ENCODE measurements at regions not wholly inside any gene's neighbourhood (a gene's known extent, or its start where the extent isn't known, plus 50 kb on each side); places are given as distances from the start of the nearest gene placed in this dataset.

DNA sequence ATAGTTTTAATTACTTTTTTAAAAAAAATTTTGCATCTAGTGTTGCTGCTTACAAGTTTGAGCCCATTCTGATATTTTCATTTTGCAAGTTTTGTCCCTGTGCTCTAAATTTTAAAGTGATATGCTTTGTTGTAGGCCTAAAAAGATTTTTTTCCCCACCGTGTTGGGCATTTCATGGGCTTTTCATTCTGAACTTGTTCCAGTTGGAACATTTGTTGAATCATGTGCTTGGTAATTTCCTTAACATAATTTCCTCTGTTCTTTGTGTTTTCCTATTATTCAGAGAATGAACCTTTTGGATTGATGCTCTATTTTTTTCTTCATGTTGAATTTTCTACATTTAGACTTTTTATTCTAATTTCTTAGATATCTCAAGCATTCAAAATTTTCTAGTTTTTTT, 206.4 kb upstream of the SPRY2 start:
- ChIA-PET POLR2A (no interaction called here), CTCF (no interaction called here)
- TF ChIP-seq FOXK2 (IDR thresholded peaks at IDR 0.05): no peak
- no peak for TF ChIP-seq NFRKB (IDR thresholded peaks at IDR 0.05)
- no peak for TF ChIP-seq BHLHE40 (IDR thresholded peaks at IDR 0.05; ENCODE audit: borderline replicate concordance)
- no peak for TF ChIP-seq HDGF (IDR thresholded peaks at IDR 0.05; ENCODE audit: borderline replicate concordance)
- no peak for TF ChIP-seq LEF1 (IDR thresholded peaks at IDR 0.05; ENCODE audit: borderline replicate concordance)
- no peak for TF ChIP-seq TARDBP (IDR thresholded peaks at IDR 0.05)
- TF ChIP-seq ELF4 (IDR thresholded peaks at IDR 0.05): no peak

DNA sequence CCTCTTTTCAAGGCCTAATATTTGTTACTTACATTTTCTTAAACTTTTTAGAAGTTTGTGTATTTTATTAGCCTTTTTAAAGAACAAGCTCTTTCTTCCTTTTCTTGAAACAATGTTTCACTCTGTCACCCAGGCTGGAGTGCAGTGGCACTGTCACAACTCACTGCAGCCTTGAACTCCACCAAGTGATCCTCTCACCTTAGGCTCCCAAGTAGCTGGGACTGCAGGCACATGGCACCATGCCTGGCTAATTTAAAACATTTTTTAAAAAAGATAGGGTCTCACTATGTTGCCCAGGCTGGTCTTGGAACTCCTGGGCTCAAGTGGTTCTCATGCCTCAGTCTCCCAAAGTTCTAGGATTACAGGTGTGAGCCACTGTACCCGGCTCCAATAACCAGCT, 192.2 kb upstream of the SPRY2 start:
- TF ChIP-seq ZNF384 (IDR thresholded peaks at IDR 0.05) (no peak), ELF4 (IDR thresholded peaks at IDR 0.05) (no peak), TARDBP (IDR thresholded peaks at IDR 0.05) (no peak), FOXA1 (IDR thresholded peaks at IDR 0.05) (no peak), NFRKB (IDR thresholded peaks at IDR 0.05) (no peak), BHLHE40 (IDR thresholded peaks at IDR 0.05; ENCODE audit: borderline replicate concordance) (no peak), FOXK2 (IDR thresholded peaks at IDR 0.05) (no peak), CTBP1 (IDR thresholded peaks at IDR 0.05; ENCODE audit: borderline replicate concordance) (no peak), SP1 (IDR thresholded peaks at IDR 0.05) (no peak), HDGF (IDR thresholded peaks at IDR 0.05; ENCODE audit: borderline replicate concordance) (no peak), SUZ12 (IDR thresholded peaks at IDR 0.05) (no peak), LEF1 (IDR thresholded peaks at IDR 0.05; ENCODE audit: borderline replicate concordance) (no peak), ARNT (IDR thresholded peaks at IDR 0.05) (no peak), FOXM1 (IDR thresholded peaks at IDR 0.05; ENCODE audit: borderline replicate concordance) (no peak), L3MBTL2 (conservative IDR thresholded peaks at IDR 0.05) (no peak)
- TF ChIP-seq, protein P1, sequence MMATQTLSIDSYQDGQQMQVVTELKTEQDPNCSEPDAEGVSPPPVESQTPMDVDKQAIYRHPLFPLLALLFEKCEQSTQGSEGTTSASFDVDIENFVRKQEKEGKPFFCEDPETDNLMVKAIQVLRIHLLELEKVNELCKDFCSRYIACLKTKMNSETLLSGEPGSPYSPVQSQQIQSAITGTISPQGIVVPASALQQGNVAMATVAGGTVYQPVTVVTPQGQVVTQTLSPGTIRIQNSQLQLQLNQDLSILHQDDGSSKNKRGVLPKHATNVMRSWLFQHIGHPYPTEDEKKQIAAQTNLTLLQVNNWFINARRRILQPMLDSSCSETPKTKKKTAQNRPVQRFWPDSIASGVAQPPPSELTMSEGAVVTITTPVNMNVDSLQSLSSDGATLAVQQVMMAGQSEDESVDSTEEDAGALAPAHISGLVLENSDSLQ (IDR thresholded peaks at IDR 0.05): no peak
- no peak for DNase-seq (ENCODE audit: extremely low spot score)
- POLR2A ChIA-PET: interaction anchor here (0.7 kb wide), 1 partner anchor 235 kb away, joined by 3 read pairs; no protein-coding TSS in a partner anchor
- CTCF ChIA-PET: no interaction called here

More for the DNA sequence above, 206.4 kb upstream of the SPRY2 start:
- DNase-seq (ENCODE audit: extremely low spot score): no peak

- CTCF ChIA-PET: interaction anchor here (1.0 kb wide), 1 partner anchor 8 kb away, joined by 3 read pairs; no protein-coding TSS in a partner anchor
Measured at GRCh38 chr13:80530902-80531301, 190.0 kb upstream of the SPRY2 start.

DNA sequence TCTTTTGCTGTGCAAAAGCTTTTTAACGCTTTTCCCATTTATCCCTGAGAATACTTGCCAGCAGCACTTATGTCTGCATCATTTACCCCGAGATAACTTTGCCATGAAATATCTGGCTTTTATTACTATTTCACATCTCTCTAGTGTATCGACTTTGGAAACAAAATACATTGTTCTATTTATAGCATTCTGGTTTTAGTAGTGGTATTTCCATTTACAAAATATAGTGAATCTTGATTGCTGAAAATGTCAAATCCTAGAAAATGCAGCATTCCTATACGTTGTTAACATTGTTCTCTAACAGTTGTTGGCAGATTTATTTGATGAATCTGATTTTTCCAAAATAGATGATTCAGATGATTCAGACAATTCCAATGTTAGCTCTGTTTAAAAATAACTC, 189.3 kb upstream of the SPRY2 start:
- no peak for DNase-seq (ENCODE audit: extremely low spot score)
- TF ChIP-seq HDGF (IDR thresholded peaks at IDR 0.05; ENCODE audit: borderline replicate concordance) (no peak), ARNT (IDR thresholded peaks at IDR 0.05) (no peak), SUZ12 (IDR thresholded peaks at IDR 0.05) (no peak)
- TF ChIP-seq, protein P1 (IDR thresholded peaks at IDR 0.05): no peak
- POLR2A ChIA-PET: no interaction called here
- CTCF ChIA-PET: no interaction called here

More at GRCh38 chr13:80530902-80531301, 190.0 kb upstream of the SPRY2 start:
- no peak for DNase-seq (ENCODE audit: extremely low spot score)
- no peak for TF ChIP-seq TARDBP (IDR thresholded peaks at IDR 0.05)
- TF ChIP-seq ELF4 (IDR thresholded peaks at IDR 0.05): no peak
- TF ChIP-seq, protein P1 (IDR thresholded peaks at IDR 0.05): no peak
- no peak for TF ChIP-seq L3MBTL2 (conservative IDR thresholded peaks at IDR 0.05)
- TF ChIP-seq ZNF384 (IDR thresholded peaks at IDR 0.05): no peak
- no peak for TF ChIP-seq FOXM1 (IDR thresholded peaks at IDR 0.05; ENCODE audit: borderline replicate concordance)
- no peak for TF ChIP-seq LEF1 (IDR thresholded peaks at IDR 0.05; ENCODE audit: borderline replicate concordance)
- TF ChIP-seq FOXK2 (IDR thresholded peaks at IDR 0.05): no peak
- no peak for TF ChIP-seq CTBP1 (IDR thresholded peaks at IDR 0.05; ENCODE audit: borderline replicate concordance)
- no peak for TF ChIP-seq SP1 (IDR thresholded peaks at IDR 0.05)
- no peak for TF ChIP-seq FOXA1 (IDR thresholded peaks at IDR 0.05)
- no peak for TF ChIP-seq SUZ12 (IDR thresholded peaks at IDR 0.05)
- TF ChIP-seq HDGF (IDR thresholded peaks at IDR 0.05; ENCODE audit: borderline replicate concordance): no peak
- TF ChIP-seq NFRKB (IDR thresholded peaks at IDR 0.05): no peak
- no peak for TF ChIP-seq ARNT (IDR thresholded peaks at IDR 0.05)
- no peak for TF ChIP-seq BHLHE40 (IDR thresholded peaks at IDR 0.05; ENCODE audit: borderline replicate concordance)
- POLR2A ChIA-PET: no interaction called here

- DNase-seq (ENCODE audit: extremely low spot score): no peak
- CTCF ChIA-PET: no interaction called here
- POLR2A ChIA-PET: no interaction called here
- TF ChIP-seq LEF1 (IDR thresholded peaks at IDR 0.05; ENCODE audit: borderline replicate concordance): no peak
- TF ChIP-seq FOXK2 (IDR thresholded peaks at IDR 0.05): no peak
- TF ChIP-seq NFRKB (IDR thresholded peaks at IDR 0.05): no peak
- no peak for TF ChIP-seq ELF4 (IDR thresholded peaks at IDR 0.05)
- TF ChIP-seq SP1 (IDR thresholded peaks at IDR 0.05): no peak
Measured at GRCh38 chr13:80529734-80530133, 188.8 kb upstream of the SPRY2 start.

- no peak for DNase-seq (ENCODE audit: extremely low spot score)
- POLR2A ChIA-PET: no interaction called here
- TF ChIP-seq, protein P1 (IDR thresholded peaks at IDR 0.05): no peak
- TF ChIP-seq L3MBTL2 (conservative IDR thresholded peaks at IDR 0.05) (no peak), HDGF (IDR thresholded peaks at IDR 0.05; ENCODE audit: borderline replicate concordance) (no peak), FOXA1 (IDR thresholded peaks at IDR 0.05) (no peak), FOXK2 (IDR thresholded peaks at IDR 0.05) (no peak), NFRKB (IDR thresholded peaks at IDR 0.05) (no peak), ZNF384 (IDR thresholded peaks at IDR 0.05) (no peak), SP1 (IDR thresholded peaks at IDR 0.05) (no peak), LEF1 (IDR thresholded peaks at IDR 0.05; ENCODE audit: borderline replicate concordance) (no peak), SUZ12 (IDR thresholded peaks at IDR 0.05) (no peak), FOXM1 (IDR thresholded peaks at IDR 0.05; ENCODE audit: borderline replicate concordance) (no peak), TARDBP (IDR thresholded peaks at IDR 0.05) (no peak), ELF4 (IDR thresholded peaks at IDR 0.05) (no peak), CTBP1 (IDR thresholded peaks at IDR 0.05; ENCODE audit: borderline replicate concordance) (no peak)
- CTCF ChIA-PET: no interaction called here
Measured at GRCh38 chr13:80528733-80529132, 187.8 kb upstream of the SPRY2 start.
